ENCODE measurements at regions not wholly inside any gene's neighbourhood (a gene's known extent, or its start where the extent isn't known, plus 50 kb on each side); places are given as distances from the start of the nearest gene placed in this dataset.

- no peaks in the 10 kb centered on the region for H3K36me3 ChIP-seq (ENCODE audit: control insufficient read depth, insufficient read depth, low read length)
- no peak overlapping the region for H3K4me3 ChIP-seq (ENCODE audit: low read depth in 2 of 2, low read length in 2 of 2)
- ATAC-seq: no peak
- BruUV-seq (replicated peaks): no TSS peak
- peaks cover 2% of the 10 kb centered on the region; the same call in 1 of the 2 replicates for H3K27me3 ChIP-seq (ENCODE audit: control insufficient read depth, insufficient read depth, low read length)
- no peaks in the 10 kb centered on the region for H3K4me1 ChIP-seq (ENCODE audit: control insufficient read depth, insufficient read depth, low read length)
- no peak for DNase-seq (ENCODE audit: low read depth, low spot score)
- in situ Hi-C loops (cut with HindIII; ENCODE audit: low pct_unique_long_range_greater_than_20kb, low sequenced_read_pairs): no loop called here
- no peak overlapping the region for H3K27ac ChIP-seq (ENCODE audit: low read length)
- ChIA-PET CTCF (no interaction called here), POLR2A (no interaction called here)
- TF ChIP-seq SIN3A (IDR thresholded peaks at IDR 0.05; ENCODE audit: borderline replicate concordance, insufficient read depth, low read depth, low read length) (no peak), CTCF (IDR thresholded peaks at IDR 0.05) (no peak), TCF7L2 (IDR thresholded peaks at IDR 0.05; ENCODE audit: low read depth, low read length) (no peak), POLR2AphosphoS5 (IDR thresholded peaks at IDR 0.05; ENCODE audit: low read depth, low read length) (no peak)
- TF ChIP-seq, protein P1, sequence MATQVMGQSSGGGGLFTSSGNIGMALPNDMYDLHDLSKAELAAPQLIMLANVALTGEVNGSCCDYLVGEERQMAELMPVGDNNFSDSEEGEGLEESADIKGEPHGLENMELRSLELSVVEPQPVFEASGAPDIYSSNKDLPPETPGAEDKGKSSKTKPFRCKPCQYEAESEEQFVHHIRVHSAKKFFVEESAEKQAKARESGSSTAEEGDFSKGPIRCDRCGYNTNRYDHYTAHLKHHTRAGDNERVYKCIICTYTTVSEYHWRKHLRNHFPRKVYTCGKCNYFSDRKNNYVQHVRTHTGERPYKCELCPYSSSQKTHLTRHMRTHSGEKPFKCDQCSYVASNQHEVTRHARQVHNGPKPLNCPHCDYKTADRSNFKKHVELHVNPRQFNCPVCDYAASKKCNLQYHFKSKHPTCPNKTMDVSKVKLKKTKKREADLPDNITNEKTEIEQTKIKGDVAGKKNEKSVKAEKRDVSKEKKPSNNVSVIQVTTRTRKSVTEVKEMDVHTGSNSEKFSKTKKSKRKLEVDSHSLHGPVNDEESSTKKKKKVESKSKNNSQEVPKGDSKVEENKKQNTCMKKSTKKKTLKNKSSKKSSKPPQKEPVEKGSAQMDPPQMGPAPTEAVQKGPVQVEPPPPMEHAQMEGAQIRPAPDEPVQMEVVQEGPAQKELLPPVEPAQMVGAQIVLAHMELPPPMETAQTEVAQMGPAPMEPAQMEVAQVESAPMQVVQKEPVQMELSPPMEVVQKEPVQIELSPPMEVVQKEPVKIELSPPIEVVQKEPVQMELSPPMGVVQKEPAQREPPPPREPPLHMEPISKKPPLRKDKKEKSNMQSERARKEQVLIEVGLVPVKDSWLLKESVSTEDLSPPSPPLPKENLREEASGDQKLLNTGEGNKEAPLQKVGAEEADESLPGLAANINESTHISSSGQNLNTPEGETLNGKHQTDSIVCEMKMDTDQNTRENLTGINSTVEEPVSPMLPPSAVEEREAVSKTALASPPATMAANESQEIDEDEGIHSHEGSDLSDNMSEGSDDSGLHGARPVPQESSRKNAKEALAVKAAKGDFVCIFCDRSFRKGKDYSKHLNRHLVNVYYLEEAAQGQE (IDR thresholded peaks at IDR 0.05; ENCODE audit: insufficient read depth in 1 of 2, low read depth in 2 of 2, low read length in 1 of 2): no peak
- intact Hi-C loops (cut with micrococcal nuclease; ENCODE audit: unreplicated experiment): no loop called here
- no peaks in the 10 kb centered on the region for H3K9me3 ChIP-seq (ENCODE audit: control insufficient read depth, insufficient read depth, low read depth, low read length)
Observed at GRCh38 chr18:10286580-10287150, 167.8 kb upstream of the APCDD1 start.

- TF ChIP-seq, protein P1 (IDR thresholded peaks at IDR 0.05; ENCODE audit: insufficient read depth in 1 of 2, low read depth in 2 of 2, low read length in 1 of 2): no peak
- TF ChIP-seq SIN3A (IDR thresholded peaks at IDR 0.05; ENCODE audit: borderline replicate concordance, insufficient read depth, low read depth, low read length) (no peak), CTCF (IDR thresholded peaks at IDR 0.05) (no peak), POLR2AphosphoS5 (IDR thresholded peaks at IDR 0.05; ENCODE audit: low read depth, low read length) (no peak), TCF7L2 (IDR thresholded peaks at IDR 0.05; ENCODE audit: low read depth, low read length) (no peak)
- BruUV-seq (replicated peaks): no TSS peak
- in situ Hi-C loops (cut with HindIII; ENCODE audit: low pct_unique_long_range_greater_than_20kb, low sequenced_read_pairs) (no loop called here), intact Hi-C loops (cut with micrococcal nuclease; ENCODE audit: unreplicated experiment) (no loop called here)
- ChIA-PET CTCF (no interaction called here), POLR2A (no interaction called here)
- Histone ChIP-seq H3K9me3 (ENCODE audit: control insufficient read depth, insufficient read depth, low read depth, low read length) (no peaks in the 10 kb centered on the region), H3K4me3 (ENCODE audit: low read depth in 2 of 2, low read length in 2 of 2) (no peak overlapping the region), H3K4me1 (ENCODE audit: control insufficient read depth, insufficient read depth, low read length) (no peaks in the 10 kb centered on the region), H3K27me3 (ENCODE audit: control insufficient read depth, insufficient read depth, low read length) (peaks cover 2% of the 10 kb centered on the region; the same call in 1 of the 2 replicates), H3K27ac (ENCODE audit: low read length) (no peak overlapping the region), H3K36me3 (ENCODE audit: control insufficient read depth, insufficient read depth, low read length) (no peaks in the 10 kb centered on the region)
- DNase-seq (ENCODE audit: low read depth, low spot score): no peak
- ATAC-seq: no peak
Observed at GRCh38 chr18:10289251-10289650, 165.2 kb upstream of the APCDD1 start.

Measured in Panc1 (cell line).